SK-N-SH (cell line): ENCODE measurements at regions not wholly inside any gene's neighbourhood (a gene's known extent, or its start where the extent isn't known, plus 50 kb on each side); places are given as distances from the start of the nearest gene placed in this dataset.

Experiments used
- CTCF ChIA-PET: fragments of 300-600, 350-600 bp; formaldehyde crosslinking; extraction: SDS; loops from one replicate; lab custom pipeline; 2021; lab: Yijun Ruan, JAX
- POLR2A ChIA-PET: fragments of 350-600 bp; sonication (Branson Sonifier 250); formaldehyde crosslinking; extraction: SDS; loops from one replicate; lab custom pipeline; 2020; ENCODE audit warnings: antibody characterized with exemption, inconsistent platforms; lab: Yijun Ruan, JAX
- DNase-seq: peaks from one replicate; pipeline ENCODE4 v3.0.0; 2012
- H2AFZ ChIP-seq: fragments of 200-600 bp; sonication (generic); 2 replicates; pipeline ENCODE4 v1.8.1; 2016; ENCODE audit warnings: antibody characterized with exemption, mild to moderate bottlenecking, low read depth
- H3F3A ChIP-seq: fragments of 200-600 bp; sonication (generic); replicated peaks from 2 replicates; pipeline ENCODE3; 2016; ENCODE audit warnings: antibody characterized with exemption, mild to moderate bottlenecking; ENCODE audit not compliant: insufficient read depth
- H3K27ac ChIP-seq, 2 experiments: fragments of 200-500 bp in 1 of 2; fragments of 200-600 bp in 1 of 2; sonication (Bioruptor generic) in 1 of 2; sonication (generic), shearing (Covaris generic) in 1 of 2; 2 replicates each; pipeline versions ENCODE4 v1.5.1 to v1.6.1; 2014 to 2016; ENCODE audit warnings: low read depth in 2 of 2, inconsistent platforms in 1 of 2, low read length in 1 of 2, mild to moderate bottlenecking in 1 of 2, mixed read lengths in 1 of 2
- H3K27me3 ChIP-seq: fragments of 200-600 bp; sonication (generic), shearing (Covaris generic); 2 replicates; pipeline ENCODE4 v1.6.1; 2016; ENCODE audit warnings: mixed run types; ENCODE audit not compliant: insufficient read depth
- H3K36me3 ChIP-seq, 2 experiments: fragments of 200-500 bp in 1 of 2; fragments of 200-600 bp in 1 of 2; sonication (Bioruptor generic) in 1 of 2; sonication (generic) in 1 of 2; replicated peaks in 1 of 2; 2 replicates each; pipeline versions ENCODE3 to v1.5.1; 2014 to 2016; ENCODE audit warnings: low read length in 1 of 2, mild to moderate bottlenecking in 1 of 2; ENCODE audit not compliant: insufficient read depth in 2 of 2, control insufficient read depth in 1 of 2
- H3K4me1 ChIP-seq, 2 experiments: fragments of 200-500 bp in 1 of 2; fragments of 200-600 bp in 1 of 2; sonication (Bioruptor generic) in 1 of 2; sonication (generic), shearing (Covaris generic) in 1 of 2; 2 replicates each; pipeline versions ENCODE4 v1.5.1 to v1.6.1; 2014 to 2016; ENCODE audit warnings: low read depth in 1 of 2, low read length in 1 of 2, mixed run types in 1 of 2; ENCODE audit not compliant: insufficient read depth in 2 of 2, control insufficient read depth in 1 of 2
- H3K4me2 ChIP-seq: fragments of 200-600 bp; sonication (generic), shearing (Covaris generic); 2 replicates; pipeline ENCODE4 v1.6.1; 2017; ENCODE audit warnings: mixed run types
- H3K4me3 ChIP-seq, 2 experiments: fragments of 200-500 bp in 1 of 2; fragments of 200-600 bp in 1 of 2; sonication (Bioruptor generic) in 1 of 2; sonication (generic), shearing (Covaris generic) in 1 of 2; 2 replicates each; pipeline versions ENCODE4 v1.5.1 to v1.8.1; 2014 to 2016; ENCODE audit warnings: low read depth in 2 of 2, inconsistent platforms in 1 of 2, low read length in 1 of 2, mild to moderate bottlenecking in 1 of 2, mixed read lengths in 1 of 2, moderate library complexity in 1 of 2
- H3K79me2 ChIP-seq: fragments of 200-600 bp; sonication (generic); 2 replicates; pipeline ENCODE4 v1.8.1; 2017; ENCODE audit warnings: mild to moderate bottlenecking; ENCODE audit not compliant: insufficient read depth
- H3K9ac ChIP-seq: fragments of 200-600 bp; sonication (generic); 2 replicates; pipeline ENCODE4 v1.6.1; 2017; ENCODE audit warnings: mixed run types
- H3K9me2 ChIP-seq: fragments of 200-600 bp; sonication (generic); 2 replicates; pipeline ENCODE4 v1.6.1; 2017; ENCODE audit warnings: mixed run types
- H3K9me3 ChIP-seq: fragments of 200-600 bp; sonication (generic); 2 replicates; pipeline ENCODE4 v1.6.1; 2017; ENCODE audit warnings: mixed run types, mild to moderate bottlenecking, moderate library complexity
- H4K20me1 ChIP-seq: fragments of 200-600 bp; sonication (generic); 2 replicates; pipeline ENCODE4 v1.6.1; 2017; ENCODE audit warnings: mild to moderate bottlenecking, mixed run types; ENCODE audit not compliant: insufficient read depth
- ELF1 ChIP-seq: IDR thresholded peaks from 2 replicates; pipeline ENCODE4 v1.4.0; 2012
- EP300 ChIP-seq, 2 experiments: IDR thresholded peaks; 2 replicates each; pipeline versions ENCODE4 v1.4.0 to v1.6.1; 2012; ENCODE audit warnings: borderline replicate concordance in 1 of 2, low read depth in 1 of 2, low read length in 1 of 2
- FOXJ3 ChIP-seq: sonication (generic); formaldehyde crosslinking; IDR thresholded peaks from 2 replicates; pipeline ENCODE4 v1.5.1; 2020; ENCODE audit warnings: mild to moderate bottlenecking, missing genetic modification reagents
- GABPA ChIP-seq: IDR thresholded peaks from 2 replicates; pipeline ENCODE4 v1.4.0; 2012; ENCODE audit warnings: low read depth, mild to moderate bottlenecking
- GATA2 ChIP-seq: sonication (generic); formaldehyde crosslinking; IDR thresholded peaks from 2 replicates; pipeline ENCODE4 v1.5.0; 2020; ENCODE audit warnings: mild to moderate bottlenecking, missing genetic modification reagents
- POLR2AphosphoS5 ChIP-seq: IDR thresholded peaks from 2 replicates; pipeline ENCODE4 v1.6.1; 2012; ENCODE audit warnings: low read depth, low read length
- RAD21 ChIP-seq: IDR thresholded peaks from 2 replicates; pipeline ENCODE4 v1.6.1; 2012; ENCODE audit warnings: mild to moderate bottlenecking, low read length
- RCOR1 ChIP-seq: fragments of 150-350 bp; IDR thresholded peaks from 2 replicates; pipeline ENCODE4 v1.6.1; 2017; ENCODE audit warnings: antibody characterized with exemption, low read length
- SMC3 ChIP-seq: IDR thresholded peaks from 2 replicates; pipeline ENCODE4 v1.6.1; 2012; ENCODE audit warnings: low read depth, low read length, improper control_type of control experiment
- YY1 ChIP-seq: IDR thresholded peaks from 2 replicates; pipeline ENCODE4 v1.4.0; 2012; ENCODE audit warnings: low read depth, mild to moderate bottlenecking
- WGBS: methylation state at CpG from one replicate; pipeline ENCODE4 v1.1.6; 2017; ENCODE audit warnings: low lambda C conversion rate; 5-methylcytosine and 5-hydroxymethylcytosine counted together
- TF ChIP-seq, protein P1 (sequence below): IDR thresholded peaks from 2 replicates; pipeline ENCODE4; 2012
- TF ChIP-seq, protein P2 (sequence below): IDR thresholded peaks from 2 replicates; pipeline ENCODE4 v1.4.0; 2012; ENCODE audit warnings: low read depth, borderline replicate concordance

DNA sequence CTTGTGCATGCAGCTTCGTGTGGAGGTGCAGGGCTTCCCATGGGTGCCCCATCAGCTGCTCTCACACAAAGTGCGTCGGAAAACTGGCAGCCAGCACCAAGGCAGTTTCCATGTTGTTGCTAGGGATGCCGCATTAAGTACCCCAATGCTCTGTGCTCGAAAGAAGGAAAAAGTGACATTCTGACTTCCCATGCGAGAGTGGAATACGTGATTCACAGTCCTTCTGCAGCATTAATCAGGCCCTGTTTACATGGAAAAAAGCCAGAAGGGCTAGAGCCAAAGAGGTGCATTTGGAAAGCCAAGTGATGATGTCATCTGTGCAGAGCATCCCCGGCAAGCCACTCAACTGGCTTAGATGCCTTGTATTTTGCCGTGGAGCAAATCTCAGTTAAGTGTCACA lies 258.3 kb downstream of the GATA3 start:
- H4K20me1 ChIP-seq, result no peaks in the 10 kb centered on the region
- H3K4me1 ChIP-seq, result peaks cover 0 to 5% of the 10 kb centered on the region in 2 experiments; a peak in 1 of 4 replicates
- 44% methylated on average over 9 of the region's 9 CpGs for WGBS
- H3K4me2 ChIP-seq, result no peak overlapping the region
- H3K9ac ChIP-seq, result no peak overlapping the region
- no peaks in the 10 kb centered on the region; the same call in 1 of the 2 replicates for H3K27me3 ChIP-seq
- H3K79me2 ChIP-seq, result no peaks in the 10 kb centered on the region
- H3F3A ChIP-seq, result no peaks in the 10 kb centered on the region
- no peak overlapping the region for H3K4me3 ChIP-seq
- ChIA-PET CTCF (no interaction called here), POLR2A (no interaction called here)
- TF ChIP-seq RCOR1 (no peak), GABPA (no peak), RAD21 (no peak)
- TF ChIP-seq, protein P1, sequence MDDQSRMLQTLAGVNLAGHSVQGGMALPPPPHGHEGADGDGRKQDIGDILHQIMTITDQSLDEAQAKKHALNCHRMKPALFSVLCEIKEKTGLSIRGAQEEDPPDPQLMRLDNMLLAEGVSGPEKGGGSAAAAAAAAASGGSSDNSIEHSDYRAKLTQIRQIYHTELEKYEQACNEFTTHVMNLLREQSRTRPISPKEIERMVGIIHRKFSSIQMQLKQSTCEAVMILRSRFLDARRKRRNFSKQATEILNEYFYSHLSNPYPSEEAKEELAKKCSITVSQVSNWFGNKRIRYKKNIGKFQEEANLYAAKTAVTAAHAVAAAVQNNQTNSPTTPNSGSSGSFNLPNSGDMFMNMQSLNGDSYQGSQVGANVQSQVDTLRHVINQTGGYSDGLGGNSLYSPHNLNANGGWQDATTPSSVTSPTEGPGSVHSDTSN, result 0 out of 2 replicates have a peak, but pooled peaks have one; percentile 5
- no peak for DNase-seq
- no peaks in the 10 kb centered on the region for H3K36me3 ChIP-seq
- H3K9me2 ChIP-seq, result no peaks in the 10 kb centered on the region; the same call in 1 of the 2 replicates
- no peak overlapping the region for H3K27ac ChIP-seq
- no peaks in the 10 kb centered on the region for H3K9me3 ChIP-seq
- H2AFZ ChIP-seq, result no peak overlapping the region

DNA sequence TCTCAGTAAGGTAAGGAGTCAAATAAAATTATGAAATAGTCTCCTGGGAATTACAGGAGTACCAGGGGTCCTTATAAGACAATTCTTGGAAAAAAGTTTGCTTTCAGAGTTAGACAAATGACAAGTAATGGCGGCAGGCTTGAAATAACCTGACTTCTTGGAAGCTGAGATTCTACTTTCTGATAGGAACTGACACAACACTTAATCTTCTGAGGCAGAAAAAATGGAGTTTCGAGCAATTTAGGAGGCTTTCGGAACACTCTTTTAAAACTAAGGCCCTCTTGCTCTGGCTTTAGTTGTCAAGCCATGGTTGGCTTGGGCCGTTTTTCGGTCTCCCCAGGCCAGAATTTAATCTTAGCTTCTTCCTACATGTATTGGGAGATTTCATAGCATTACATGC lies 260.0 kb downstream of the GATA3 start:
- H3K4me1 ChIP-seq, result peaks cover 0 to 5% of the 10 kb centered on the region in 2 experiments; a peak in 1 of 4 replicates
- H4K20me1 ChIP-seq, result no peaks in the 10 kb centered on the region
- H3K27me3 ChIP-seq, result no peaks in the 10 kb centered on the region; the same call in 1 of the 2 replicates
- no peak for TF ChIP-seq FOXJ3 (CRISPR knock-in tag)
- TF ChIP-seq RCOR1, result no peak
- TF ChIP-seq EP300 (IDR thresholded peaks at IDR 0.05; ENCODE audit: borderline replicate concordance in 1 of 2, low read depth in 1 of 2, low read length in 1 of 2), result no peak
- TF ChIP-seq, protein P2, sequence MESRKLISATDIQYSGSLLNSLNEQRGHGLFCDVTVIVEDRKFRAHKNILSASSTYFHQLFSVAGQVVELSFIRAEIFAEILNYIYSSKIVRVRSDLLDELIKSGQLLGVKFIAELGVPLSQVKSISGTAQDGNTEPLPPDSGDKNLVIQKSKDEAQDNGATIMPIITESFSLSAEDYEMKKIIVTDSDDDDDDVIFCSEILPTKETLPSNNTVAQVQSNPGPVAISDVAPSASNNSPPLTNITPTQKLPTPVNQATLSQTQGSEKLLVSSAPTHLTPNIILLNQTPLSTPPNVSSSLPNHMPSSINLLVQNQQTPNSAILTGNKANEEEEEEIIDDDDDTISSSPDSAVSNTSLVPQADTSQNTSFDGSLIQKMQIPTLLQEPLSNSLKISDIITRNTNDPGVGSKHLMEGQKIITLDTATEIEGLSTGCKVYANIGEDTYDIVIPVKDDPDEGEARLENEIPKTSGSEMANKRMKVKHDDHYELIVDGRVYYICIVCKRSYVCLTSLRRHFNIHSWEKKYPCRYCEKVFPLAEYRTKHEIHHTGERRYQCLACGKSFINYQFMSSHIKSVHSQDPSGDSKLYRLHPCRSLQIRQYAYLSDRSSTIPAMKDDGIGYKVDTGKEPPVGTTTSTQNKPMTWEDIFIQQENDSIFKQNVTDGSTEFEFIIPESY, result no peak
- TF ChIP-seq ELF1, result no peak
- TF ChIP-seq GATA2 (CRISPR knock-in tag), result no peak
- no peak for TF ChIP-seq SMC3
- no peak for TF ChIP-seq POLR2AphosphoS5
- no peak for TF ChIP-seq YY1
- WGBS, result 62% methylated on average over 5 of the region's 5 CpGs
- no peak overlapping the region for H3K27ac ChIP-seq
- ChIA-PET POLR2A (no interaction called here), CTCF (no interaction called here)
- H3K36me3 ChIP-seq, result no peaks in the 10 kb centered on the region
- H3F3A ChIP-seq, result no peaks in the 10 kb centered on the region
- H3K9me2 ChIP-seq, result no peaks in the 10 kb centered on the region; the same call in 1 of the 2 replicates
- H3K9ac ChIP-seq, result no peak overlapping the region
- no peak overlapping the region for H2AFZ ChIP-seq
- H3K4me2 ChIP-seq, result no peak overlapping the region
- no peaks in the 10 kb centered on the region for H3K79me2 ChIP-seq
- no peak overlapping the region for H3K4me3 ChIP-seq
- no peak for DNase-seq
- no peaks in the 10 kb centered on the region for H3K9me3 ChIP-seq
